ENCODE measurements at regions not wholly inside any gene's neighbourhood (a gene's known extent, or its start where the extent isn't known, plus 50 kb on each side); places are given as distances from the start of the nearest gene placed in this dataset.

GRCh38 chr18:40063488-40063887 is 1891.5 kb upstream of the PIK3C3 start:
- TF ChIP-seq POLR2A (IDR thresholded peaks at IDR 0.05): no peak
- TF ChIP-seq, protein P1, sequence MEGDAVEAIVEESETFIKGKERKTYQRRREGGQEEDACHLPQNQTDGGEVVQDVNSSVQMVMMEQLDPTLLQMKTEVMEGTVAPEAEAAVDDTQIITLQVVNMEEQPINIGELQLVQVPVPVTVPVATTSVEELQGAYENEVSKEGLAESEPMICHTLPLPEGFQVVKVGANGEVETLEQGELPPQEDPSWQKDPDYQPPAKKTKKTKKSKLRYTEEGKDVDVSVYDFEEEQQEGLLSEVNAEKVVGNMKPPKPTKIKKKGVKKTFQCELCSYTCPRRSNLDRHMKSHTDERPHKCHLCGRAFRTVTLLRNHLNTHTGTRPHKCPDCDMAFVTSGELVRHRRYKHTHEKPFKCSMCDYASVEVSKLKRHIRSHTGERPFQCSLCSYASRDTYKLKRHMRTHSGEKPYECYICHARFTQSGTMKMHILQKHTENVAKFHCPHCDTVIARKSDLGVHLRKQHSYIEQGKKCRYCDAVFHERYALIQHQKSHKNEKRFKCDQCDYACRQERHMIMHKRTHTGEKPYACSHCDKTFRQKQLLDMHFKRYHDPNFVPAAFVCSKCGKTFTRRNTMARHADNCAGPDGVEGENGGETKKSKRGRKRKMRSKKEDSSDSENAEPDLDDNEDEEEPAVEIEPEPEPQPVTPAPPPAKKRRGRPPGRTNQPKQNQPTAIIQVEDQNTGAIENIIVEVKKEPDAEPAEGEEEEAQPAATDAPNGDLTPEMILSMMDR (IDR thresholded peaks at IDR 0.05): no peak
- DNase-seq (no peak), ATAC-seq (no peak)
- H3K27me3 ChIP-seq: no peaks in the 10 kb centered on the region
- intact Hi-C loops (cut with DNase I): no loop called here
- no peaks in the 10 kb centered on the region for H3K36me3 ChIP-seq
- H3K4me1 ChIP-seq: no peaks in the 10 kb centered on the region
- H3K9me3 ChIP-seq: no peaks in the 10 kb centered on the region
- no peak overlapping the region for H3K27ac ChIP-seq
- H3K4me3 ChIP-seq: no peak overlapping the region

- no peak overlapping the region for H3K27ac ChIP-seq
- 35 to 62% (median 57%) methylated on average over 2 of the region's 2 CpGs for WGBS, 4 donors
- ATAC-seq (no peak), DNase-seq (no peak)
- intact Hi-C loops (cut with DNase I): no loop called here
- H3K36me3 ChIP-seq: no peaks in the 10 kb centered on the region
- no peaks in the 10 kb centered on the region for H3K9me3 ChIP-seq
- H3K4me1 ChIP-seq: no peaks in the 10 kb centered on the region
- no peak overlapping the region for H3K4me3 ChIP-seq
- TF ChIP-seq, protein P1 (IDR thresholded peaks at IDR 0.05): no peak
- TF ChIP-seq POLR2A (IDR thresholded peaks at IDR 0.05): no peak
- no peaks in the 10 kb centered on the region for H3K27me3 ChIP-seq
These were observed 1893.9 kb upstream of the PIK3C3 start for GRCh38 chr18:40061086-40061485.

DNA sequence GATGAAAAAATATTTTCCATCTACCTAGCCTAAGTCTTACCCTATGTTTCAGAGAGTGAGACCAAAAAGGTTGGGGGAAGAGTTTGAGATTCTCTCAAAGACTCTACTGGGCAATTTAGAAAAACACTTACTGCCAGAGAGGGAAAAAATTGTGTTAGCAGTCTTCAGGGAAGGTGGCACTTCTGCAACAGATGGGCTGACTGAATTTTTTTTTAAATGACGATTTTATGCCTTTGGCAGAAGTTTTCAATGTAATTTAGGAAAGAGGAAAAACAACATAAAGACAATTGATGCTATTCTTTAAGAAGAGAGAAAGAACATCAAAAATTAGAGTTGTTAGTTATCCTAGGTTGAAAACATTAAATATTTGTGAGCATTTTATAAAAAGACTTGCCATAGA is 1894.5 kb upstream of the PIK3C3 start:
- intact Hi-C loops (cut with DNase I): no loop called here
- TF ChIP-seq, protein P1 (IDR thresholded peaks at IDR 0.05): no peak
- no peak for TF ChIP-seq POLR2A (IDR thresholded peaks at IDR 0.05)

GRCh38 chr18:40058811-40059570 is 1896.0 kb upstream of the PIK3C3 start:
- 72 to 78% (median 74%) methylated on average over 3 of the region's 3 CpGs for WGBS, 4 donors
- no peak for ATAC-seq
- intact Hi-C loops (cut with DNase I): loop anchor here in 1 of 10 donors (10.0 kb wide), 1 partner anchor 64 kb away; no protein-coding TSS in a partner anchor

More for the DNA sequence above, 1894.5 kb upstream of the PIK3C3 start:
- Histone ChIP-seq H3K4me1 (no peaks in the 10 kb centered on the region), H3K4me3 (no peak overlapping the region), H3K27me3 (no peaks in the 10 kb centered on the region), H3K27ac (no peak overlapping the region), H3K36me3 (no peaks in the 10 kb centered on the region), H3K9me3 (no peaks in the 10 kb centered on the region)
- DNase-seq (no peak), ATAC-seq (no peak)
- WGBS, 4 donors: 54 to 67% (median 62%) methylated on average over 1 of the region's 1 CpG

More at GRCh38 chr18:40058811-40059570, 1896.0 kb upstream of the PIK3C3 start:
- DNase-seq: no peak
- Histone ChIP-seq H3K27me3 (no peaks in the 10 kb centered on the region), H3K4me1 (no peaks in the 10 kb centered on the region), H3K36me3 (no peaks in the 10 kb centered on the region), H3K4me3 (no peak overlapping the region), H3K9me3 (no peaks in the 10 kb centered on the region), H3K27ac (no peak overlapping the region)
- TF ChIP-seq, protein P1 (IDR thresholded peaks at IDR 0.05): no peak
- TF ChIP-seq POLR2A (IDR thresholded peaks at IDR 0.05): no peak
